Ishikawa (cell line): ENCODE measurements at regions not wholly inside any gene's neighbourhood (a gene's known extent, or its start where the extent isn't known, plus 50 kb on each side); places are given as distances from the start of the nearest gene placed in this dataset.

Experiments
- CEBPB ChIP-seq: IDR thresholded peaks from 2 replicates; pipeline ENCODE4 v1.6.1; 2012
- CREB1 ChIP-seq: IDR thresholded peaks from 2 replicates; pipeline ENCODE4 v1.6.1; 2012; ENCODE audit warnings: low read depth
- EGR1 ChIP-seq: IDR thresholded peaks from 2 replicates; pipeline ENCODE4 v1.6.1; 2012
- EP300 ChIP-seq: IDR thresholded peaks from 2 replicates; pipeline ENCODE4 v1.6.1; 2012; ENCODE audit warnings: borderline replicate concordance
- FOXM1 ChIP-seq: IDR thresholded peaks from 2 replicates; pipeline ENCODE4 v1.6.1; 2012; ENCODE audit warnings: low read depth, borderline replicate concordance
- MAX ChIP-seq: IDR thresholded peaks from 2 replicates; pipeline ENCODE4 v1.6.1; 2012
- NFIC ChIP-seq: IDR thresholded peaks from 2 replicates; pipeline ENCODE4 v1.6.1; 2012
- RAD21 ChIP-seq: IDR thresholded peaks from 2 replicates; pipeline ENCODE4 v1.6.1; 2012; ENCODE audit warnings: low read depth
- TAF1 ChIP-seq: IDR thresholded peaks from 2 replicates; pipeline ENCODE4 v1.6.1; 2012; ENCODE audit warnings: low read depth, mild to moderate bottlenecking
- TCF12 ChIP-seq: IDR thresholded peaks from 2 replicates; pipeline ENCODE4 v1.6.1; 2012; ENCODE audit warnings: low read depth
- TEAD4 ChIP-seq: IDR thresholded peaks from 2 replicates; pipeline ENCODE4 v1.6.1; 2012
- USF1 ChIP-seq: IDR thresholded peaks from 2 replicates; pipeline ENCODE4 v1.6.1; 2012
- YY1 ChIP-seq: IDR thresholded peaks from 2 replicates; pipeline ENCODE4 v1.6.1; 2012; ENCODE audit warnings: low read depth
- ZBTB7A ChIP-seq: IDR thresholded peaks from 2 replicates; pipeline ENCODE4 v1.6.1; 2012; ENCODE audit warnings: low read depth
- TF ChIP-seq, protein P1 (sequence below): IDR thresholded peaks from 2 replicates; pipeline ENCODE4 v1.6.1; 2012; ENCODE audit warnings: low read depth, mild to moderate bottlenecking

GRCh38 chr18:8990276-8991031 is 112.0 kb upstream of the NDUFV2 start:
- TF ChIP-seq EGR1 (no peak), TCF12 (no peak), CREB1 (no peak), TEAD4 (no peak), FOXM1 (no peak), NFIC (peak; percentile 7; the same call in 1 of the 2 replicates), MAX (no peak), USF1 (peak; percentile 38; the same call in 1 of the 2 replicates), CEBPB (no peak), TAF1 (no peak), YY1 (no peak), RAD21 (no peak), ZBTB7A (no peak)
- TF ChIP-seq, protein P1, sequence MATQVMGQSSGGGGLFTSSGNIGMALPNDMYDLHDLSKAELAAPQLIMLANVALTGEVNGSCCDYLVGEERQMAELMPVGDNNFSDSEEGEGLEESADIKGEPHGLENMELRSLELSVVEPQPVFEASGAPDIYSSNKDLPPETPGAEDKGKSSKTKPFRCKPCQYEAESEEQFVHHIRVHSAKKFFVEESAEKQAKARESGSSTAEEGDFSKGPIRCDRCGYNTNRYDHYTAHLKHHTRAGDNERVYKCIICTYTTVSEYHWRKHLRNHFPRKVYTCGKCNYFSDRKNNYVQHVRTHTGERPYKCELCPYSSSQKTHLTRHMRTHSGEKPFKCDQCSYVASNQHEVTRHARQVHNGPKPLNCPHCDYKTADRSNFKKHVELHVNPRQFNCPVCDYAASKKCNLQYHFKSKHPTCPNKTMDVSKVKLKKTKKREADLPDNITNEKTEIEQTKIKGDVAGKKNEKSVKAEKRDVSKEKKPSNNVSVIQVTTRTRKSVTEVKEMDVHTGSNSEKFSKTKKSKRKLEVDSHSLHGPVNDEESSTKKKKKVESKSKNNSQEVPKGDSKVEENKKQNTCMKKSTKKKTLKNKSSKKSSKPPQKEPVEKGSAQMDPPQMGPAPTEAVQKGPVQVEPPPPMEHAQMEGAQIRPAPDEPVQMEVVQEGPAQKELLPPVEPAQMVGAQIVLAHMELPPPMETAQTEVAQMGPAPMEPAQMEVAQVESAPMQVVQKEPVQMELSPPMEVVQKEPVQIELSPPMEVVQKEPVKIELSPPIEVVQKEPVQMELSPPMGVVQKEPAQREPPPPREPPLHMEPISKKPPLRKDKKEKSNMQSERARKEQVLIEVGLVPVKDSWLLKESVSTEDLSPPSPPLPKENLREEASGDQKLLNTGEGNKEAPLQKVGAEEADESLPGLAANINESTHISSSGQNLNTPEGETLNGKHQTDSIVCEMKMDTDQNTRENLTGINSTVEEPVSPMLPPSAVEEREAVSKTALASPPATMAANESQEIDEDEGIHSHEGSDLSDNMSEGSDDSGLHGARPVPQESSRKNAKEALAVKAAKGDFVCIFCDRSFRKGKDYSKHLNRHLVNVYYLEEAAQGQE = no peak

GRCh38 chr18:8991155-8991554 is 111.3 kb upstream of the NDUFV2 start:
- TF ChIP-seq CREB1 (no peak), ZBTB7A (no peak), EGR1 (no peak)

- TF ChIP-seq TEAD4 (no peak), USF1 (no peak)
These were observed 107.9 kb upstream of the NDUFV2 start for GRCh38 chr18:8994603-8995002.

- TF ChIP-seq FOXM1 (no peak), TCF12 (no peak), YY1 (no peak), CREB1 (no peak), CEBPB (no peak), EGR1 (no peak), EP300 (no peak), USF1 (no peak), ZBTB7A (no peak), MAX (no peak), TEAD4 (no peak), NFIC (no peak), TAF1 (no peak), RAD21 (no peak)
- TF ChIP-seq, protein P1 = no peak
These were observed 107.4 kb upstream of the NDUFV2 start for GRCh38 chr18:8995096-8995495.

DNA sequence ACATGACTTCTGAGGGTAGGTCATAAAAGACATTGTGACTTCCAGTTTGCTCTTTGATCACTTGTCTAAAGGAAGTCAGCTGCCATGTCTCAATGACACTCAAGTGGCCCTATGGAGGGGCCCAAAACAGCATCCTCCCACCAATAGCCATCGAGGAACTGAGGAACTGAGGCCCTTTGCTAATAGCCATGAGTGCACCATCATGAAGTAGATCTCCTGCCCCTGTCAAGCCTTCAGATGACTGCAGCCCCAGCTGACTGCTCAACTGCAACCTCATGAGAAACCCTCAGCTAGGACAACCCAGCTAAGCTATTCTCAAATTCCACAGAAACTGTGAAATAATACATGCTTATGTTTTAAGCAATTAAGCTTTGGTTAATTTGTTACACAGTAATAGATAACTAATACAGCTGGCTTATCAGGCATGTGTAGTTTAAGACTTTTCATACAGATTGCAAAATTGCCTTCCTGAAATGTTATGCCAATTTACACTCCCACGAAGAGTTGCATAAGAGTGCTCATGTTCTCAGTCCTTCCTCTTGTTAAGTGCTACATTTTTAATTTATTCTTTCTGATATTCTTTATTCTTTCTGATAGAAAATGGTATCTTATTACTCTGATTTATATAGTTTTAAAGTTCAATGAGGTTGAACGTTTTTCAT is 105.6 kb upstream of the NDUFV2 start:
- TF ChIP-seq RAD21 = no peak
- TF ChIP-seq EP300 = no peak
- TF ChIP-seq EGR1 = no peak
- TF ChIP-seq MAX = no peak
- no peak for TF ChIP-seq TEAD4
- TF ChIP-seq TCF12 = no peak
- no peak for TF ChIP-seq ZBTB7A
- TF ChIP-seq, protein P1 = no peak
- no peak for TF ChIP-seq FOXM1
- no peak for TF ChIP-seq USF1
- no peak for TF ChIP-seq CEBPB
